Psoas muscle (tissue), 7 donors: ENCODE measurements at regions not wholly inside any gene's neighbourhood (a gene's known extent, or its start where the extent isn't known, plus 50 kb on each side); places are given as distances from the start of the nearest gene placed in this dataset.
A peak's percentile ranks its signal among the peaks of the same experiment; 100 is the strongest.

Source experiments
- ATAC-seq, 4 donors: fragments of 200-7000 bp; cut with Tn5 transposase; one replicate each; pipeline ENCODE4 v1.9.1; 2020; ENCODE audit warnings: moderate library complexity in 3 of 4, mild to moderate bottlenecking in 2 of 4
- DNase-seq, 2 donors: peaks; one replicate each; pipeline ENCODE4 v3.0.0-alpha.2; 2020
- H3K27ac ChIP-seq: fragments of 200-600 bp; one replicate; pipeline ENCODE4 v1.8.0; 2022
- H3K27me3 ChIP-seq, 3 donors: fragments of 200-600 bp in 1 of 3; one replicate each; pipeline versions ENCODE4 v1.6.1 to v1.8.0; 2013 to 2022; ENCODE audit warnings: low read length in 2 of 3, mild to moderate bottlenecking in 2 of 3, moderate library complexity in 1 of 3; ENCODE audit not compliant: insufficient read depth in 3 of 3
- H3K36me3 ChIP-seq, 2 donors: fragments of 200-600 bp in 1 of 2; one replicate each; pipeline versions ENCODE4 v1.6.1 to v1.8.0; 2013 to 2022; ENCODE audit warnings: low read depth in 1 of 2, mild to moderate bottlenecking in 1 of 2, moderate library complexity in 1 of 2; ENCODE audit not compliant: insufficient read depth in 1 of 2
- H3K4me1 ChIP-seq: fragments of 200-600 bp; one replicate; pipeline ENCODE4 v1.8.0; 2022
- H3K4me3 ChIP-seq: fragments of 200-600 bp; one replicate; pipeline ENCODE4 v1.8.0; 2022; ENCODE audit warnings: mild to moderate bottlenecking
- H3K9me3 ChIP-seq: fragments of 200-600 bp; one replicate; pipeline ENCODE4 v1.8.0; 2022
- CTCF ChIP-seq: fragments of 200-600 bp; IDR thresholded peaks from one replicate; pipeline ENCODE4 v1.8.0; 2022; ENCODE audit warnings: antibody characterized with exemption
- WGBS, 3 donors: extraction: QIAGEN DNeasy Blood & Tissue Kit; methylation state at CpG; one replicate each; pipeline versions ENCODE4 v1.1.6 to v1.1.7; 2013; 5-methylcytosine and 5-hydroxymethylcytosine counted together
- intact Hi-C, 2 donors: fragments of 100-400 bp; cut with DNase I; formaldehyde crosslinking; loops; one replicate each; pipeline versions ENCODE4 v1.11.0 to v1.14.2; 2022
- donor health status: healthy with polysubstance abuse.
- donor health status: DM: no; HTN: no; CAD: no; lungs with moderate emphysema.
- donor health status: Bipolar disorder and iron deficiency.
- donor health status: healthy.
- donor health status: DM: yes; HTN: yes; CAD: no.
- donor health status: DM: no; HTN: no; CAD: no.
- donor health status: DM: yes; HTN: yes; CAD: no.

GRCh38 chr10:4514445-4515108 is 311.4 kb upstream of the AKR1E2 start:
- Histone ChIP-seq H3K4me1 (no peaks in the 10 kb centered on the region), H3K36me3 (no peaks in the 10 kb centered on the region), H3K9me3 (no peaks in the 10 kb centered on the region), H3K27ac (peak overlapping the region; percentile 38), H3K27me3 (no peaks in the 10 kb centered on the region), H3K4me3 (no peak overlapping the region)
- TF ChIP-seq CTCF: no peak
- ATAC-seq (peak in 3 of 4 donors; percentile 50 to 56 (median 56)), DNase-seq (peak; percentile 68 to 69)
- intact Hi-C loops: loop anchor here in 1 of 2 donors (10.0 kb wide), 1 partner anchor 140 kb away; no protein-coding TSS in a partner anchor
- 70 to 75% (median 72%) methylated on average over 19 of the region's 19 CpGs for WGBS, 3 donors

DNA sequence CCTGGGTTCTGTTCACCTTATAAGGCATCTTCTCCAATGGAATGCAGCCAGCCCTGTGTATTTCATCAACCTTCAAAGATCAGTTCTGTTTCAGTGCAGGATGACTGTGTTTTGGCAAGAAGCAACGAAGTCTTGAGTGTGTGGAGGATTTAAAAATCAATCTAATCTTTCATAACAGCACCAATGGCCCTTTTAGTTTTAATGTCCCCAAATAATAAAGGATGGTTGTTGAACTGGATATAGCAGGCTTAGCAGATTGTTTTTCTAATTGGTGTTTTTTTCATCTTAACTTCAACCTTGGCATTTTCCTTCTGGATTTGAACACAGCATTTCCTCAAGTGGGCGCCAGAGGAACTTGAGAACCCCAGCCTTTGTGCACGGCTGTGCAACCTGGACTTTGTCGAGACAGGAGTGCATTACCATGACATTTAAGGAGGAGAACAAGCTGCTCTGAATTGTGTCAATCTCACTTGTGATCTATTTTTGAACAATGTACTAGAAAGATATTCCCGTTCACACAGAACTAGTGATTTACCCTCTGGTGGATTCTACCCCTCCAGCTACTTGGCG is 313.3 kb upstream of the AKR1E2 start:
- DNase-seq (no peak), ATAC-seq (peak in 1 of 4 donors; percentile 41)
- intact Hi-C loops: loop anchor here in 1 of 2 donors (10.0 kb wide), 1 partner anchor 142 kb away; no protein-coding TSS in a partner anchor
- Histone ChIP-seq H3K36me3 (no peaks in the 10 kb centered on the region), H3K9me3 (no peaks in the 10 kb centered on the region), H3K4me3 (no peak overlapping the region), H3K4me1 (no peaks in the 10 kb centered on the region), H3K27ac (no peak overlapping the region), H3K27me3 (no peaks in the 10 kb centered on the region)
- TF ChIP-seq CTCF: peak; percentile 23
- WGBS, 3 donors: 34 to 48% (median 38%) methylated on average over 6 of the region's 6 CpGs

- Histone ChIP-seq H3K4me1 (no peaks in the 10 kb centered on the region), H3K27ac (no peak overlapping the region), H3K4me3 (no peak overlapping the region), H3K9me3 (no peaks in the 10 kb centered on the region), H3K27me3 (no peaks in the 10 kb centered on the region), H3K36me3 (no peaks in the 10 kb centered on the region)
- WGBS, 3 donors: 89 to 95% (median 92%) methylated on average over 5 of the region's 5 CpGs
- intact Hi-C loops: loop anchor here in 1 of 2 donors (10.0 kb wide), 1 partner anchor 143 kb away; no protein-coding TSS in a partner anchor
- no peak for TF ChIP-seq CTCF
- no peak for DNase-seq
- ATAC-seq: no peak
These were observed 313.8 kb upstream of the AKR1E2 start for GRCh38 chr10:4512196-4512595.

- no peak overlapping the region for H3K27ac ChIP-seq
These were observed 314.5 kb upstream of the AKR1E2 start for GRCh38 chr10:4511509-4511908.

More at GRCh38 chr10:4511509-4511908, 314.5 kb upstream of the AKR1E2 start:
- no peaks in the 10 kb centered on the region for H3K36me3 ChIP-seq
- H3K4me1 ChIP-seq: no peaks in the 10 kb centered on the region
- H3K9me3 ChIP-seq: no peaks in the 10 kb centered on the region
- TF ChIP-seq CTCF: no peak
- 57 to 65% (median 58%) methylated on average over 4 of the region's 4 CpGs for WGBS, 3 donors
- H3K27me3 ChIP-seq: no peaks in the 10 kb centered on the region
- DNase-seq (no peak), ATAC-seq (no peak)
- intact Hi-C loops: loop anchor here in 1 of 2 donors (10.0 kb wide), 1 partner anchor 143 kb away; no protein-coding TSS in a partner anchor
- no peak overlapping the region for H3K4me3 ChIP-seq
